GM03348 (cell line): ENCODE measurements at regions not wholly inside any gene's neighbourhood (a gene's known extent, or its start where the extent isn't known, plus 50 kb on each side); places are given as distances from the start of the nearest gene placed in this dataset.

Experiments used
- DNase-seq: peaks from one replicate; pipeline ENCODE4 v3.0.0; 2012; ENCODE audit warnings: low spot score

DNA sequence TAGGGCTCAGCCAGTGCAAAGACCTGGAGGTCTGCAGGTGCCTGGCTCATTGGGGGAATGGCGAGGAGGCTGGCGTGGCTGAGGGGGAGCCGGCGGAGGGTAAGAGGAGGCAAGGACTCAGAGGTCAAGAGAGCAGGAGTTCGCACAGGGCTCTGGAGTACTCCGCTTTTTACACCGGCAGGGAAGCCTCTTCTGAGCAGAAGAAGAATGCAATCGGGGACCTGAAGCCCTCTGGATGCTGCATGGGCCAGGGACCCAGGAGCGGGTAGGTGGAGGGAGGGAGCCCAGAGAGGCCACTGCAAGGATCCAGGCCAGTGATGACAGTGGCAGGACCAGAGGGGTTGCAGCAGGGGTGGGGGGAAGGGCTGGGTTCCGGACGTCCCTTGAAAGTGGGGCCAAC lies 70.4 kb upstream of the TAMM41 start:
- no peak for DNase-seq

DNA sequence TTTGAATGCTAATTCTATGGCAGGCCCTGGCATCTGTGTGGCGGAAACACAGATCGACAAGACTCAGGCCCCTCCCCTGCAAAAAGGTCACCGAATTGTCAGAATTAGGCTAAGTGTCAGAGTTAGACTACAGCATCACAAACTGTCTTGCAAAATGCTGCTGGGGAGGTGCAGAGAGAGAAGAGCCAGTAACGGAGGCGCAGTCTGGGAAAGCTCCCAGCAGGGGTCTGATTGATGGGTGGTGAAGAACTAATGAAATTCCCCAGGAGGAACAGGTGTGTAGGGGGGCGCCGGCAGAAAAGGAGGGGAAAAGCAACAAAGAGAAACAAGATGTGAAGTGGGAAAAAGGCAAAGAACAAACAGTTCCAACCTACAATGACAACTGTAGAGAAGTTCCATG lies 72.7 kb upstream of the TAMM41 start:
- no peak for DNase-seq

DNA sequence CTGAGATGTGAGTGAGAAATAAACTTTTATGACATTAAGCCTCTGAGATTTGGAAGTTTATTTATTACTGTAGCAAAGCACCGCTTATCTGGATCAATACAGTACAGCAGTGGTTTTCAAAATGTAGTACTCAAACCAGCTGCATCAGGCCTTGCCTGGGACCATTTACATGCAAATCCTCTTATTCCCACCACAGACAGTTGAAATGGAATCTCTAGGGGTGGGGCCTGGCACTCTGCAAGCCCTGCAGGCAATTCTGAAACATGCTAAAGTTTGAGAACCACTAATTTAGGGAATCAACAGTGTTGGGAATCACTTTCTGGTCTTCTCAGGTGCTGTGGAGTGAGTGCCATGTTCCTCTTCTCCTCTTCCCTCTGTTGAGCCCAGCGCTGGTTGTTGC lies 77.8 kb upstream of the TAMM41 start:
- no peak for DNase-seq

DNA sequence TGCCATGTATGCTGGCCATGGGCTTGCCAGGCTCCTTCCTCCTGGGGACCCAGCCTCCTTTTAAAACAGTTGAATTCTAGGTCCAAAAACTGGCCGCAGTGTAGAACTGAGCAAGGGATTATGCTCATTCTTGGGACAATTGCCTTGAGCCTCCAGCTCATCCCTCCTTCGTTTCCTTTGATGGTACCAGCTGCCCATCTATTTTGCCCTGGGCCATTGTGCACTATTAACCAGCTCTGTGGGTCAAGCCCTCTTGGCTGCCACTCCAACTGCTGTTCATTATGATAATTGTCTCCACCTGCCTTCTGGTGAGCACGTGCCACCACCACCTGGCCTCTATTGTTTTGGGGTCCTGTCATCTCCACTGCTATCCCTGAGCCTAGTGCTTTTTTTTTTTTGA lies 75.8 kb upstream of the SYN2 start:
- DNase-seq = no peak

DNA sequence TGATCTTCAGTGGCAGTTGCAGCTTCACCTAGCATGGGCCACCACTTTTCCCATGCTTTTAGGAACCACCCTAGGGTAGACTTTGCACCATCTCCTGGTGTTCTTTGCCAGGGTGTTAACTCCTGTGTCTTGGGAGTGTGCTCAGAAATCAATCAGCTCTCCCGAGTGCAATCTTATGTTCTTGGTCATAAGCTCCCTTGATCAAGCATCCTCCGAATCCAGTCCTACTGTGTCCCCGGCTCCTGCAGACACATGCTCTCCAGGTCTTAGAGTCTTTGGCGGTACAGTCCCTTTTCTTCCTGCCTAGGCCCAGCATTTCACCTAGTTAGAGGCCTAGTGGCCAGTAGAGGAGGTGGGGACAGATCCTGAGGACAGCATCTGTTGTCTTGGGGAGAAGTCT lies 74.7 kb upstream of the SYN2 start:
- no peak for DNase-seq

DNA sequence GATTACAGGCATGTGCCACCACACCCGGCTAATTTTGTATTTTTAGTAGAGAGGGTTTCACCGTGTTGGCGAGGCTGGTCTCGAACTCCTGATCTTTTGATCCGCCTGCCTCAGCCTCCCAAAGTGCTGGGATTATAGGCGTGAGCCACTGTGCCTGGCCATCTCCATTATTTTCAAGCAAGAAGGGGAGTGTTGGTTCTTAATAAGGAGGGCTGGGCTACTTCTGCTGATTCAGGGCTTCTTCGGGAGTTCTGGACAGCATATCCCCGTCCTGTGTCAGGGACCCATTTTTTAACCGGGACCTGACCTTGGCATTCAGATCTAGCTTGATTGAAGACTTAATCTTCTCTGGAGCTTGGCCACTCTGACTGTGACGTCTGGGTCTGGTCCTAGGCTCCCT lies 74.1 kb upstream of the SYN2 start:
- DNase-seq = no peak

DNA sequence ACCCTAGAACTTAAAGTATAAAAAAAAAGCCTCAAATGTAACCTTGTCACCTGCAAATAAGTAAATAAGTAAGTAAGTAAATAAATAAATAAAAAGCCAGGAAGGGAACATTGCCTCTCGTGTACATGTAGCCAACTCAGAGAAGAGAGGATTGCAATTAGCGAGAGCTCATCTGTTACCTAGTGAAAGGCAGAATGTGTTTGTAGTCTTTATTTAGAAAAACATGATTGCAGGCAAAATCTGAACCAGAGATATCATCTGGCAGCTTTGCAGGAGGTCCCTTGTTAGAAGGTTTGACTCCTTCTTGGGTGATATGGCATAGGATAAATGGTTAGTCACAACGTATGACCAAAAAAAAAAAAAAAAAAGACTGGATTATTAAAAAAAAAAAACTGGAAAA lies 71.6 kb upstream of the SYN2 start:
- no peak for DNase-seq

DNA sequence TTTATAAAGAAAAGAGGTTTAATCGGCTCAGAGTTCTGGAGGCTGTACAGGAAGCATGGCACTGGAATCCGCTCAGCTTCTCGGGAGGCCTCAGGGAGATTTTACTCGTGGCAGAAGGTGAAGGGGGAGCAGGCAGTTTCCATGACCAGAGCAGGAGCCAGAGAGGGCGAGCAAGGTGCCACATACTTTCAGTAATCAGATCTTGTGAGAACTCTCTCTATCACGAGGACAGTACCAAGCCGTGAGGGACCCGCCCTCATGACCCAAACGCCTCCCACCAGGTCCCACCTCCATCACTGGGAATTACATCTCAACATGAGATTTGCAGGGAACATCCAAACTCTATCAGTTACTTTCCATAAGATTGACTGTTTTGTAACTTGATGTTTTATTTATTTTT lies 70.7 kb upstream of the SYN2 start:
- no peak for DNase-seq

DNA sequence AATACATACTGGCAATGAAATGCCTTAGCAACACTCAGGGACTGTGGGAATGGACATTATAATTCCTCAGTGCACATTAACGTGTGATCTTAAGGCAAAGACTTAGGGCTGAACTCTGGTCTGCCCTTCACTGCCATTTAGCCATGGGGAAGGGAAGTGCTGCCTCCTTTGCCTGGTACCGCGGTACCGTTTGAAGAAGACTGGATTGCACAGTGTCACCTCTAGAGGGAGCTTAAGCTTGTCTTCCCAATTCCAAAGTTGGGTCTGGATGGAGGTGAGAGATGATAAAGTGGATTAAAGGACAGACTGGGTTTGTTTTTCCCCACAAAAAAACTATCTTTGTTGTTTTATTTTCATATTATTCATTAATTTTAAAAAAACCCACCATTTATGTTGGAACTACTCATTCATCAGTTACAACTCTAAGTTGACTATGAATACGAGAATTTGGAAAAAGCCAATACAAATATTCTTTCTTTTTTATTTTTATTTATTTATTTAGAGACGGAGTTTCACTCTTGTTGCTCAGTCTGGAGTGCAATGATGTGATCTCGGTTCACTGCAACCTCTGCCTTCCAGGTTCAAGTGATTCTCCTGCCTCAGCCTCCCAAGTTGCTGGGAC lies 60.0 kb upstream of the SYN2 start:
- DNase-seq = peak; percentile 53

DNA sequence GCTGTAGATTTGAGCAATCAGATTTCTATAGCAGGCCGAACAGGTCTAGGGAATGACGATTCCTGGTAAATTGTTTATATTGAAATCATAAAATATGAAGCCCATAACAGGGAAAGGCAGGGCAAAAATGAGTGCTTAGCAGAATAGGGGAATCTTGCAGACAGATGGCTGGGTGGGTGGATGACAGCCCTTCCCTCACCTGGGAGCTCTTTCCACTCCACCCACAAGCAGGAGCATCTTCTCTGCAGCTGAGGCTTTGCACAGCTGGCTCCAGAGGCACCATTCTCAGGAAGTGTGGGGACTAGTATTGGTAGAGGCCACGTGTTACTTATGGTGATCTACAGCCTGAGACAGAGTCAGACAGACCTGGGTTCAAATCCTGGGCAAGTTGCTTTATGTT lies 55.9 kb upstream of the SYN2 start:
- no peak for DNase-seq

DNA sequence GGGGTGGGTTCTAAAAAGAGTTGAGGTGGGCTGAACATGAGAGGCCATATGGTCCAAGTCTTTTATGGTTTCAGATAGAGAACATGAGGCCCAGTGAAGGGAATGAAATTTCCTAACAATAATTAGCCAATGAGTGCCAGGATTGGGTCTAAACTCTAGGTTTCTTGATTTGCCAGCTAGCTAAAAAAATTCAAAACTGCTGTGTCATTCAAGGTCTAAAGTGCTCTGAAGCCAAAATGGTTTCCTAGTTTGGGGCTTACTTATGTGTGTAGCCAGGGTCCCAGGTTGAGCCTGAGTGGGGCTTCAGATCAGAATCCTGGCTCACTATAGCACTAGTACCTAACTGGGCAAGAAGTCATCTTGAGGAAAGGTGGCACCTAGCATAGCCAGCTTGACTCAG lies 55.3 kb upstream of the SYN2 start:
- DNase-seq = no peak

DNA sequence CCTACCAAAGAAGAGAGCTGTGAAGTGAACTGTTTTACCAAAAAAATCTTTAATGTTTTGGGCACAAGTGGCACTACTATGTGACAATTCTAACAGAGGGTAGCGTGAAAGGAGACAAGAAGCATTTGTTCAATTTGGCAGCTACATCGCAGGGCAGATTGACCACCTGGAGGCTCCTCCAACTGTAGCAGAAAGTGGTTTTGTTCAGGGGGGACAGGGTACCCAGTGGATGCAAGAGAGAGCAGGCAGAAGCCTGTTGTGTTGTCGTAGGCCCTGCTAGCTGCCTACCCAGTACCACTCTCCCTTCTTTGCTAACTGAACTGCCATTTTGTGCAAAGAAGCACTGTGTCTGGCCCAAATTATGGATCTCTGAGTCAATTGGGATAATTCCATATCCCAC lies 54.8 kb upstream of the SYN2 start:
- DNase-seq = no peak

DNA sequence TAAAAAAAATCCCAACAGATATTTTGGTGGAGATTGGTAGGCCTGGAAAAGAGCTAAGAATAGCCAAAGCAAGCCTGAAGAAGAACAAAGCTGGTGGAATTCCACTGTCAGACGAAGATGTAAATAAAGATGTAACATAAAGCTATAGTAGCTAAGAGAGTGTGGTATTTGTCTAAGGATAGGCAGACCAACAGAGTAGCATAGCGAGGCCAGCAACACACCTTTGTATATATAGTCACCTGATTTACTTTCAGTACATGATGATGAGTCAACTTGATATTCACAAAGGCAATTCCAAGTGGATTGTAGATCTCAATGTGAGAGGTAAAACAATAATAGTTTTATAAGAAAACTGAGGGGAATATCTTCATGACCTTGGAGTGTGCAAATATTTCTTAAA lies 53.6 kb upstream of the SYN2 start:
- no peak for DNase-seq

DNA sequence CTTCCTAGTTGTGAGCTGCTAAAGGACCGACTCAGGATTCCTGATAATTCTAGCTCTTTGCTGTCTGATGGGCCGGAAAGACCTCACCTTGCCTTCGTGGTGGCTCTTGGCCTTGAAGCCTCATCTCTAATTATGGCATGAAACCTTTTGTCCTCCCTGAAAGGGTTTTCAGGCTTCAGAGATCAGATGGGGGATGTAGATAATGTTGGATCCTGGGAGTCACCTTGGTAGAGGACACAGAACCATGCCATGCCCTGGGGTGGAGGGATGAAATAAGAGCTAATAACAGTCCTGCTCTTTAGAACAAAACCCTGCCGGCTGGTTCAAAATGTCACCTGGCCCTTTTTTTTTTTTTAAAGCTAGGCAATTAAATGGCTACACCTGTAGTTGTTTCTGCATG lies 50.8 kb upstream of the SYN2 start:
- DNase-seq = no peak

DNA sequence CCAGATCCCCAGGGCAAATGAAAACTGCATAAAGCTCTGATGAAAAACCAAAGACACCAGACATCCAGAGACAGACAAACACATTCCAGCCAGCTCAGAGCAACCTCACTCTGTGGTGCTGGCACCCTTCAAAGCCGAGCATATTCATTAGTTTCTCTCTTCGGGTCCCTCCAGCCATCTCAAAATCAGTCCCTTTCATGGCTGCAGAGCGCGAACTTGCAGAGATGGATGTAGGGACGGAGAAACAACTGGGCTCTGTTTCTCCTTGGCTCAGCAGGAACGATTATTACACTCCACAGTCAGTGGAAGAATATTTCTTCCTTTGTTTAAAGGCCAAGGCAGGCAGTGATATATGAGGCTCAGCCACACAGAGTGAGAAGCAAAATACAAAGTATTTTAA lies 50.4 kb upstream of the SYN2 start:
- no peak for DNase-seq

DNA sequence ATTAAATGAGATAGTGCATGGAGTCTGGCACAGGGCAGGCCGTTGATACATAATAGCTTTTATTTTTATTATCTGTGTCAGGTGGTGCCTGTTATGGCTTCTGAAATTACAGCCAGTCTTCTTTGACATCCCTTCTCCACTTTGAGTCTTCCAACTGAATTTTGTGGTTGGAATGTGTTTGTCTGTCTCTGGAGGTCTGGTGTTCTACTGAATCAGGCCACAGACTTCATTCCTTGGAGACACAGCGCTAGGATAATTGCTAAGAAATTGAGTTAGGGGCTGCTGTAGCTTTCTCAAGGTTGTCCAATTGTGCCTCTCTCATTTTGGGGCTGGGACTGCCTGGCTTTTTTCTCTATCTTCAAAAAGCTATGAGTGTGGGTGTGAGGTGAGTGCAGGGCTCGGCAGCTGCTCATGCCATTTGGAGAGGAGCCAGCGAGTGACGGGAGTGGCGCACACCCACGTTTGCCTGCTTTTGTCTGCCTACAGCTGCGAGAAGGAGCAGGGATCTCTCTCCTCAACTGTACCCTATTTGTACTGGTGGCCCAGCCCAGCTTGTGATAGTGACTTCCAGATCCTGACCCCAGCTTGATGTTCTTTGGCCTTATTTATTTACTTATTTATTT lies 49.8 kb upstream of the SYN2 start:
- DNase-seq = no peak
